ENCODE measurements at regions not wholly inside any gene's neighbourhood (a gene's known extent, or its start where the extent isn't known, plus 50 kb on each side); places are given as distances from the start of the nearest gene placed in this dataset.

GRCh38 chr11:20259506-20259905, 99.2 kb upstream of the DBX1 start:
- TF ChIP-seq ZNF747 (tag by site-specific recombination; IDR thresholded peaks at IDR 0.05) (no peak), SP2 (tag by site-specific recombination; IDR thresholded peaks at IDR 0.05) (no peak), ZNF274 (IDR thresholded peaks at IDR 0.05; ENCODE audit: low read length) (no peak), ZNF274 (tag by site-specific recombination; IDR thresholded peaks at IDR 0.05; ENCODE audit: borderline replicate concordance) (no peak), EGR2 (tag by site-specific recombination; IDR thresholded peaks at IDR 0.05; ENCODE audit: low read depth) (no peak), ZNF830 (tag by site-specific recombination; IDR thresholded peaks at IDR 0.05; ENCODE audit: low read depth) (no peak)
